ENCODE measurements at regions not wholly inside any gene's neighbourhood (a gene's known extent, or its start where the extent isn't known, plus 50 kb on each side); places are given as distances from the start of the nearest gene placed in this dataset.

DNA sequence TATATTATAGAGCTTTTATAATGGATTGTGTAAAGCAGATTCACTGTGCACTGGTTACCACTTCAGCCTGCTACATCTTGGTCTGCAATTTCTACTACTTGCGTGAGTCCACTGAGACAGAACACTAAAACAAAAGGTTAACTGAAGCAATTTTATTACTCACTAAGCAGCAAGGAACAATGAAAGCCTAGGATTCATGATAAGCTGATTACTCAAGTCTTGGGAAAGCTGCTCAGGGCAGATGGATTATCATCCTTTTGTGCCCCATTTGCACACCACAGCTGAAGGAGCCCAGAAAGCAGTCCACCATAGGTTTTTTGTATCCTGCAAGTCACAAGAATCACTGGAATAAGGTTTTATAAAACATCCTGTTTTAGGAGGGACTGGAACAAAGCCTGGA is 1215.2 kb upstream of the TMEFF2 start:
- H3K9me3 ChIP-seq (ENCODE audit: insufficient read depth, low read depth, low read length) = no peaks in the 10 kb centered on the region
- no peaks in the 10 kb centered on the region for H3F3A ChIP-seq (ENCODE audit: low read depth)
- no peak for TF ChIP-seq EZH2phosphoT487 (IDR thresholded peaks at IDR 0.05; ENCODE audit: borderline replicate concordance)
- TF ChIP-seq, protein P1, sequence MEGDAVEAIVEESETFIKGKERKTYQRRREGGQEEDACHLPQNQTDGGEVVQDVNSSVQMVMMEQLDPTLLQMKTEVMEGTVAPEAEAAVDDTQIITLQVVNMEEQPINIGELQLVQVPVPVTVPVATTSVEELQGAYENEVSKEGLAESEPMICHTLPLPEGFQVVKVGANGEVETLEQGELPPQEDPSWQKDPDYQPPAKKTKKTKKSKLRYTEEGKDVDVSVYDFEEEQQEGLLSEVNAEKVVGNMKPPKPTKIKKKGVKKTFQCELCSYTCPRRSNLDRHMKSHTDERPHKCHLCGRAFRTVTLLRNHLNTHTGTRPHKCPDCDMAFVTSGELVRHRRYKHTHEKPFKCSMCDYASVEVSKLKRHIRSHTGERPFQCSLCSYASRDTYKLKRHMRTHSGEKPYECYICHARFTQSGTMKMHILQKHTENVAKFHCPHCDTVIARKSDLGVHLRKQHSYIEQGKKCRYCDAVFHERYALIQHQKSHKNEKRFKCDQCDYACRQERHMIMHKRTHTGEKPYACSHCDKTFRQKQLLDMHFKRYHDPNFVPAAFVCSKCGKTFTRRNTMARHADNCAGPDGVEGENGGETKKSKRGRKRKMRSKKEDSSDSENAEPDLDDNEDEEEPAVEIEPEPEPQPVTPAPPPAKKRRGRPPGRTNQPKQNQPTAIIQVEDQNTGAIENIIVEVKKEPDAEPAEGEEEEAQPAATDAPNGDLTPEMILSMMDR (conservative IDR thresholded peaks at IDR 0.05; ENCODE audit: low read length) = no peak
- no peak overlapping the region for H3K9ac ChIP-seq (ENCODE audit: low read depth, low read length, poor library complexity, severe bottlenecking)
- H2AFZ ChIP-seq (ENCODE audit: low read length) = no peak overlapping the region
- no peaks in the 10 kb centered on the region for H3K79me2 ChIP-seq (ENCODE audit: insufficient read depth, low read length)
- no peak overlapping the region for H3K4me3 ChIP-seq (ENCODE audit: low read length, poor library complexity, severe bottlenecking)
- H3K4me1 ChIP-seq (ENCODE audit: insufficient read depth, low read length, poor library complexity, severe bottlenecking) = no peaks in the 10 kb centered on the region
- no peak overlapping the region for H3K4me2 ChIP-seq (ENCODE audit: low read depth, low read length, poor library complexity, severe bottlenecking)
- no peaks in the 10 kb centered on the region for H3K9me2 ChIP-seq (replicated peaks; ENCODE audit: low read depth, low read length)
- H4K20me1 ChIP-seq (ENCODE audit: insufficient read depth, low read length, poor library complexity, severe bottlenecking) = no peaks in the 10 kb centered on the region
- no peaks in the 10 kb centered on the region for H3K36me3 ChIP-seq (ENCODE audit: insufficient read depth, low read length)
- H3K27me3 ChIP-seq (ENCODE audit: insufficient read depth, low read length, poor library complexity, severe bottlenecking) = no peaks in the 10 kb centered on the region

DNA sequence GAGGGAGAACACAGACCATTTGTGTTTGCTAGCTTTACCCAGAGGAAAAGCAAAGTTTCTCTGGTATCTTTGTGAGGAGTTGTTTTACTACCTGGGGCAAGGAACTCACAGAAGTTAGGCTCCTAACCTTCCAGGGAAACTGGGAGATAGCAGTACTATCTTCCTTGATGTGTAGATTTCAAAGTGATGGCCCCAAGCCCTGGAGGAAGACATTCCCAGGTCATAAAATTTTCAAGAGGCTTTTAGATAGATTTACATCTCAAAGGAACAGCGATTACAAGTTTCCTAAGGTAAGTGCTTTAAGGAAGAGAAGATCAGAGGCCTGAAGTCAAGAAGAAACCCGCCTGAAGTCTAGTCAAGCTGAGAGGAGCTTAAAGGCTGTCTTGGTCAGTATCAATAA is 1187.8 kb upstream of the TMEFF2 start:
- Histone ChIP-seq H3K4me3 (ENCODE audit: low read length, poor library complexity, severe bottlenecking) (no peak overlapping the region), H3K4me2 (ENCODE audit: low read depth, low read length, poor library complexity, severe bottlenecking) (no peak overlapping the region), H3K27me3 (ENCODE audit: insufficient read depth, low read length, poor library complexity, severe bottlenecking) (no peaks in the 10 kb centered on the region), H3F3A (ENCODE audit: low read depth) (no peaks in the 10 kb centered on the region), H3K36me3 (ENCODE audit: insufficient read depth, low read length) (no peaks in the 10 kb centered on the region), H2AFZ (ENCODE audit: low read length) (no peak overlapping the region), H3K9ac (ENCODE audit: low read depth, low read length, poor library complexity, severe bottlenecking) (no peak overlapping the region), H3K9me3 (ENCODE audit: insufficient read depth, low read depth, low read length) (no peaks in the 10 kb centered on the region), H3K4me1 (ENCODE audit: insufficient read depth, low read length, poor library complexity, severe bottlenecking) (no peaks in the 10 kb centered on the region), H3K9me2 (replicated peaks; ENCODE audit: low read depth, low read length) (no peaks in the 10 kb centered on the region), H3K79me2 (ENCODE audit: insufficient read depth, low read length) (no peaks in the 10 kb centered on the region), H4K20me1 (ENCODE audit: insufficient read depth, low read length, poor library complexity, severe bottlenecking) (no peaks in the 10 kb centered on the region)
- TF ChIP-seq, protein P1 (conservative IDR thresholded peaks at IDR 0.05; ENCODE audit: low read length) = no peak
- no peak for TF ChIP-seq EZH2phosphoT487 (IDR thresholded peaks at IDR 0.05; ENCODE audit: borderline replicate concordance)

DNA sequence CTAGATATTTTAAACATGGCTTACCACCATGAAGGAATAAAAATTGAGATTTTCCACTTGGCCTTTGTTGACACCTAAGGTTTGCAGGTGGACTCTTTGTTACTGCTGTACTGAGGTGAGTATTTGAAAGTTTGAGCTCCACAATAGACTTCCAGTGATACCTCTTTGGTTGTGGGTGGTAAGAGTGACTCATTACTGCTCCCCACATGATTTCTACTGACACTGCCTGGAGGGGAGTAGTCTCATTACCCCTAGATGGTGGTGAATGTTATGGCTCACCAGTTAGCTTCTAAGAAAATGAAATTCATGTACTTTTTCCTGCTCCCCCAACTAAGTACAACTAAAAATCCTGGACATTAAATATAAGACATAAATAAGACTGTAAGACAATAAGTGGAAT is 1183.1 kb upstream of the TMEFF2 start:
- no peaks in the 10 kb centered on the region for H3K27me3 ChIP-seq (ENCODE audit: insufficient read depth, low read length, poor library complexity, severe bottlenecking)

More for the DNA sequence above, 1183.1 kb upstream of the TMEFF2 start:
- Histone ChIP-seq H3F3A (ENCODE audit: low read depth) (no peaks in the 10 kb centered on the region), H3K9ac (ENCODE audit: low read depth, low read length, poor library complexity, severe bottlenecking) (no peak overlapping the region), H4K20me1 (ENCODE audit: insufficient read depth, low read length, poor library complexity, severe bottlenecking) (no peaks in the 10 kb centered on the region), H3K4me1 (ENCODE audit: insufficient read depth, low read length, poor library complexity, severe bottlenecking) (no peaks in the 10 kb centered on the region), H3K4me2 (ENCODE audit: low read depth, low read length, poor library complexity, severe bottlenecking) (no peak overlapping the region), H3K9me3 (ENCODE audit: insufficient read depth, low read depth, low read length) (no peaks in the 10 kb centered on the region), H3K36me3 (ENCODE audit: insufficient read depth, low read length) (no peaks in the 10 kb centered on the region), H3K4me3 (ENCODE audit: low read length, poor library complexity, severe bottlenecking) (no peak overlapping the region), H3K9me2 (replicated peaks; ENCODE audit: low read depth, low read length) (no peaks in the 10 kb centered on the region), H2AFZ (ENCODE audit: low read length) (no peak overlapping the region), H3K79me2 (ENCODE audit: insufficient read depth, low read length) (no peaks in the 10 kb centered on the region)
- TF ChIP-seq, protein P1 (conservative IDR thresholded peaks at IDR 0.05; ENCODE audit: low read length) = no peak
- TF ChIP-seq EZH2phosphoT487 (IDR thresholded peaks at IDR 0.05; ENCODE audit: borderline replicate concordance) = no peak
